ENCODE measurements at regions not wholly inside any gene's neighbourhood (a gene's known extent, or its start where the extent isn't known, plus 50 kb on each side); places are given as distances from the start of the nearest gene placed in this dataset.

DNA sequence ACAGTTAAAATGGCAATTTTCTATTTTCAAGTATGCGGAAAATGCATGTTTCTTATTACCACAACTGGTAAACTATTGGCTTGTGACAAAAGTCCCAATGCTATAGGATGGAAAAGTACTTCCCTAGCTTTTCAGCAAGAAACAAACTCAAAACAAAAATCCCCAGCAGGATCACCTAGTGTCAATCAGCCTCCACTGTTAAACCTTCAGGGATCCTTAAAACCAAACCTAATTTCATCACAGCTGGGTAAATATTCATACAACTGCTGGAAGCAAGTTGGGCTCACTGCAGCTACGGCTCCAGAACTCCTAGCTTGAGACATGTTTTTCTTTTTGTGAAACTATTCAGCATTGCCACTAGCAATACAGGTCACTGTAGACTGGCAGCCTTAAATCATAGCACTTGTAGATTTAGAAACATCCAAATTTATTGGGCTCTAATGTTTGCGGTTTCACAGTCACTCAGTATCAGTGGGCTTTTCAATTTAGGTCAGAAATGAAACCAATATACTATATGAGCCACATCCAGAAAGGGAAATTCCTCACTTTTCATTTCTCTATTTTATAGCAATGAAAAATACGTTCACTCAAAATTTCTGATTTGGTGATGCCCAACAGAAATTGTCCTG lies 145.2 kb upstream of the ANK3 start:
- no peaks in the 10 kb centered on the region for H3K27me3 ChIP-seq
- no peaks in the 10 kb centered on the region for H3K36me3 ChIP-seq (ENCODE audit: low read depth, missing control alignments)
- no peak overlapping the region for H3K4me3 ChIP-seq
- no peak for TF ChIP-seq POLR2A (IDR thresholded peaks at IDR 0.05)
- TF ChIP-seq, protein P1, sequence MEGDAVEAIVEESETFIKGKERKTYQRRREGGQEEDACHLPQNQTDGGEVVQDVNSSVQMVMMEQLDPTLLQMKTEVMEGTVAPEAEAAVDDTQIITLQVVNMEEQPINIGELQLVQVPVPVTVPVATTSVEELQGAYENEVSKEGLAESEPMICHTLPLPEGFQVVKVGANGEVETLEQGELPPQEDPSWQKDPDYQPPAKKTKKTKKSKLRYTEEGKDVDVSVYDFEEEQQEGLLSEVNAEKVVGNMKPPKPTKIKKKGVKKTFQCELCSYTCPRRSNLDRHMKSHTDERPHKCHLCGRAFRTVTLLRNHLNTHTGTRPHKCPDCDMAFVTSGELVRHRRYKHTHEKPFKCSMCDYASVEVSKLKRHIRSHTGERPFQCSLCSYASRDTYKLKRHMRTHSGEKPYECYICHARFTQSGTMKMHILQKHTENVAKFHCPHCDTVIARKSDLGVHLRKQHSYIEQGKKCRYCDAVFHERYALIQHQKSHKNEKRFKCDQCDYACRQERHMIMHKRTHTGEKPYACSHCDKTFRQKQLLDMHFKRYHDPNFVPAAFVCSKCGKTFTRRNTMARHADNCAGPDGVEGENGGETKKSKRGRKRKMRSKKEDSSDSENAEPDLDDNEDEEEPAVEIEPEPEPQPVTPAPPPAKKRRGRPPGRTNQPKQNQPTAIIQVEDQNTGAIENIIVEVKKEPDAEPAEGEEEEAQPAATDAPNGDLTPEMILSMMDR (IDR thresholded peaks at IDR 0.05) = no peak
- DNase-seq = no peak
- no peak overlapping the region for H3K27ac ChIP-seq
- intact Hi-C loops (cut with DNase I; ENCODE audit: low total_unique reads) = no loop called here
- WGBS, 2 donors = 82 to 90% methylated on average over 4 of the region's 4 CpGs
- no peaks in the 10 kb centered on the region for H3K4me1 ChIP-seq
- no peaks in the 10 kb centered on the region for H3K9me3 ChIP-seq

DNA sequence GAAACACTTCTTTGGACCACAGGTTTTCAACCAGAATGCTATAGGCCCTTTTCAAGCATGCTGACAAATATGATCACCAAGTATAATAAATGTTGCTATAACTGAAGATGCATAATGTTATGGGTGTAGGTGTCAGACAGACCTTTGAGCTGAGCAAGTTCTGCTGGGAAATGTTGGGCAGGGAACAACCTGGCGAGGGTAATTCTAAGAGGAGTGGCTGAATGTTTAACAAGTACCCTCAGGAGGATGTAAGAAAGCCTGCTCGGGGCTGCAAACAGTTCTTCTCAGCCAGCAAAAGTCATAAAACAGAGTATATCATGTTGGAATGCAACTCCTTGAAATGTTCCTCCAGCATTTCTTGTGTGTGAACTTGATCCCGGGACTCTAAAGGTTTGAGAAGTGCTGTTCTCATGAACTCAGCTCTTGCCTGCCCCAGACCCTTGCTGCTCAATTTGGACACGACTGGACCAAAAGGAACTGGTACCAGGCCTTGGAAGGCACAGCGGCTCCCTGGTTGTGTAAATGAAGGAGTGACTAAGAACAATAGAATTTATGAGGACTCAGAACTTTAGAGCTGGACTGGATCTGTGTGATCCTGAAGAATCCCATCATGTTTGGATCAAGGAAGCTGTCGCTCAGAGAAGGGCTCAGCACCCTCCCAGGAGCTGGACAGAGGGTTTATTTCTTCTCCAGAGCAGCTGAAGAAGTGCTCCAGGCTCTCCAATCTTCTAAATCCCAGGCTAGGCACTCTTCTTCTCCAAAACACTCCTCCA lies 143.2 kb upstream of the ANK3 start:
- H3K27me3 ChIP-seq = no peaks in the 10 kb centered on the region
- TF ChIP-seq, protein P1 (IDR thresholded peaks at IDR 0.05) = no peak
- no peak for TF ChIP-seq POLR2A (IDR thresholded peaks at IDR 0.05)
- DNase-seq = no peak
- no peaks in the 10 kb centered on the region for H3K36me3 ChIP-seq (ENCODE audit: low read depth, missing control alignments)
- H3K27ac ChIP-seq = no peak overlapping the region
- H3K4me3 ChIP-seq = no peak overlapping the region
- no peaks in the 10 kb centered on the region for H3K9me3 ChIP-seq
- intact Hi-C loops (cut with DNase I; ENCODE audit: low total_unique reads) = no loop called here
- H3K4me1 ChIP-seq = no peaks in the 10 kb centered on the region
- WGBS, 2 donors = 75 to 80% methylated on average over 6 of the region's 6 CpGs

DNA sequence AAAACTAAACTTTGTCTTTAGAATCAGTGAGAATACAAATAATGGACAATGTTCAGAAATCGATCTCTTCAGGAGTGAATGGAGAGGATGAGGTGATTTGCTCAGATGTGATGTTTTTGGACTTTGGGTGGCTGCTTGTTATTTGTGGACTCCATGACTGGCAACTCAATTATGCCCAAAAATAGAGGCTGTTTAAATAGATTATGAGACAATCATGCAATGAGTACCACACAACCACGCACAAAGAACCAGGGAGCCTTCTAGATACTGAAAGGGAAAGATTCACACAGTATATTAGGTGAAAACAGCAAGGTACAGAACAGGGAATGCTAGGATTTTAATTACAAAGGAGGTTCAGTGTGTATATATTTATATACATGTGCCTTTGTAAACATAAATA lies 141.3 kb upstream of the ANK3 start:
- Histone ChIP-seq H3K36me3 (ENCODE audit: low read depth, missing control alignments) (no peaks in the 10 kb centered on the region), H3K27me3 (no peaks in the 10 kb centered on the region), H3K4me1 (no peaks in the 10 kb centered on the region), H3K4me3 (no peak overlapping the region), H3K27ac (no peak overlapping the region), H3K9me3 (no peaks in the 10 kb centered on the region)
- intact Hi-C loops (cut with DNase I; ENCODE audit: low total_unique reads) = no loop called here
- WGBS, 2 donors = 90 to 93% methylated on average over 2 of the region's 2 CpGs
- no peak for DNase-seq
- no peak for TF ChIP-seq POLR2A (IDR thresholded peaks at IDR 0.05)
- TF ChIP-seq, protein P1 (IDR thresholded peaks at IDR 0.05) = no peak

DNA sequence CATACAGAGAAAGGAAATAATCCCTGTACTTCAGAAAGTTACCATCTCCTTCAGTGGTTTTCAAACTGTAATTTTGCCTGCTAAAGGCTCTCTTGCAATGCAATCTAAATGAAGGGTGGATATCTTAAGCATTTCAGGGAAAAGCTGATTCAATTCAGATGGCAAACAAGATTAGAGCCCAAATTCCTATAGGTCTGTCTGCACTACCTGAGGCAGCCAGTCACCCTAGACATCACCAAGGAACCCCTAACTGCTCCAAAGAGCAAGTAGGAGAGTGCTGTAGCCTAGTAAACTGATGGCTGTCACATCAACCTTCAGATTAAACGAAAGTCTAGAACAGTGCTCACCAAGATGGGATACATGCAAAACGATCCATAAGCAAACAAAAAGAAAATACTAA lies 138.0 kb upstream of the ANK3 start:
- intact Hi-C loops (cut with DNase I; ENCODE audit: low total_unique reads) = no loop called here
- no peak overlapping the region for H3K27ac ChIP-seq
- no peak overlapping the region for H3K4me3 ChIP-seq
- DNase-seq = no peak
- TF ChIP-seq, protein P1 (IDR thresholded peaks at IDR 0.05) = no peak
- no peak for TF ChIP-seq POLR2A (IDR thresholded peaks at IDR 0.05)
- no peaks in the 10 kb centered on the region for H3K36me3 ChIP-seq (ENCODE audit: low read depth, missing control alignments)
- WGBS, 2 donors = 89 to 92% methylated on average over 2 of the region's 2 CpGs
- no peaks in the 10 kb centered on the region for H3K27me3 ChIP-seq
- no peaks in the 10 kb centered on the region for H3K4me1 ChIP-seq
- H3K9me3 ChIP-seq = no peaks in the 10 kb centered on the region
